Gastroesophageal sphincter (tissue), 4 donors: ENCODE measurements at regions not wholly inside any gene's neighbourhood (a gene's known extent, or its start where the extent isn't known, plus 50 kb on each side); places are given as distances from the start of the nearest gene placed in this dataset.

ENCODE experiments used
- ATAC-seq: fragments of 150-250 bp; one replicate; pipeline ENCODE4 v1.9.1; 2016; ENCODE audit warnings: mild to moderate bottlenecking, moderate library complexity
- H3K27ac ChIP-seq, 4 donors: fragments of 200-600 bp; sonication (generic) in 3 of 4; 1 replicate in 3 of 4; 2 replicates in 1 of 4; pipeline ENCODE4 v1.5.1; 2016 to 2019
- H3K27me3 ChIP-seq: fragments of 200-600 bp; sonication (generic); one replicate; pipeline ENCODE4 v1.5.1; 2019
- H3K36me3 ChIP-seq, 2 donors: fragments of 200-600 bp; sonication (generic); one replicate each; pipeline ENCODE4 v1.5.1; 2019; ENCODE audit warnings: control low read depth in 1 of 2
- H3K4me1 ChIP-seq, 3 donors: fragments of 200-600 bp; sonication (generic); 1 replicate in 2 of 3; 2 replicates in 1 of 3; pipeline ENCODE4 v1.5.1; 2016 to 2019; ENCODE audit warnings: control low read depth in 2 of 3
- H3K4me3 ChIP-seq, 2 donors: fragments of 200-600 bp; sonication (generic); one replicate each; pipeline ENCODE4 v1.5.1; 2019; ENCODE audit warnings: mild to moderate bottlenecking in 1 of 2, moderate library complexity in 1 of 2
- H3K9me3 ChIP-seq, 3 donors: fragments of 200-600 bp; sonication (generic); one replicate each; pipeline ENCODE4 v1.5.1; 2017 to 2019; ENCODE audit warnings: control low read depth in 2 of 3
- EP300 ChIP-seq: sonication (generic); formaldehyde crosslinking; IDR thresholded peaks from one replicate; pipeline ENCODE4 v1.6.1; 2017; ENCODE audit warnings: antibody characterized with exemption, mild to moderate bottlenecking
- POLR2A ChIP-seq, 2 donors: fragments of 450-650 bp; IDR thresholded peaks; one replicate each; pipeline ENCODE4 v1.6.1; 2017; ENCODE audit warnings: antibody characterized with exemption in 2 of 2, mild to moderate bottlenecking in 2 of 2, moderate library complexity in 1 of 2
- POLR2AphosphoS5 ChIP-seq: sonication (generic); formaldehyde crosslinking; IDR thresholded peaks from one replicate; pipeline ENCODE4 v1.6.1; 2017; ENCODE audit warnings: antibody characterized with exemption
- WGBS, 2 donors: methylation state at CpG; one replicate each; pipeline ENCODE4 v1.1.5; 2018; ENCODE audit warnings: low coverage in 1 of 2; 5-methylcytosine and 5-hydroxymethylcytosine counted together
- TF ChIP-seq, protein P1 (sequence below), 4 experiments: fragments of 200-600 bp in 2 of 4; fragments of 450-650 bp in 2 of 4; sonication (generic) in 1 of 4; IDR thresholded peaks; one replicate each; pipeline ENCODE4 v1.5.1; 2017 to 2019; ENCODE audit warnings: antibody characterized with exemption in 4 of 4, mild to moderate bottlenecking in 2 of 4, moderate library complexity in 2 of 4

DNA sequence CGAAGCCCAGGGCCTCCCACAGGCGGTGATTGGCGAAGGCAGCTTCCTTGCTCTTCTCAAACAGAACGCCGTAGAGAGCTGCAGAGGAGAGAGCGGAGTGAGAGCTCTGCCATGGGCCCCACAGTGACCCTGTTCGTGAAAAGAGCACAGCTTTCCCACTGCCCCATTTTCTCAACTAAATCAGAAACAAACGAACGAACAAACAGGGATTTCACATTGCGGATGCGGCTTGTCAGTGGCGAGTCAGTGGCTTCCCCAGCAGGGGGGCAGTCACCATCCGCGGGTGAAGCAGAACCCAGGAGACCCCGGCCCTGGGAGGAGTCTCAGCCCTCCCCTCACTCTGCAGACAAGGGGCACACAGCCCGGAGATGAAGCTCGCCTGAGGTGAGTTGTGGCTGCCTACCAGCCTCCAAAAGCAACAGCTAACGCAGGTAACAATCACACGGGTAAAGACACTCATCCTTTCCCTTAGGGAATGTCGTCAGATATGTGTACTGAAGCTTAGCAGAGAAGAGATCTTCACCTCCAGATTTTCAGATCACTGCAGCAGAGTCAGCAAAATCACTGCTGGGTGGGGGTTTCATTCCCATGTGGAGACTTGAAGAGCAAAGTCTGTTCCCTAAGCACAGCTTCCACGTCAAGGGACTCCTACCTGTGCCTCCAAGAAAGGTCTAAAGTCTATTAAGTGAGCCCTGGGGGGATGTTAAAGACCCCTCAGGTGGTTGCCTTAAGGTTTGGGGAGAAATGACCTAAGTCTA is 51.2 kb upstream of the GPR31 start:
- no peak overlapping the region for H3K4me3 ChIP-seq
- no peak overlapping the region for H3K27ac ChIP-seq
- TF ChIP-seq POLR2A (IDR thresholded peaks at IDR 0.05): no peak
- H3K9me3 ChIP-seq: no peaks in the 10 kb centered on the region
- WGBS, 2 donors: 90 to 92% methylated on average over 3 to 5 of the region's 21 CpGs
- no peaks in the 10 kb centered on the region for H3K36me3 ChIP-seq
- H3K4me1 ChIP-seq: no peaks in the 10 kb centered on the region
- peaks cover 13% of the 10 kb centered on the region for H3K27me3 ChIP-seq
- ATAC-seq: no peak

GRCh38 chr6:167209577-167209975 is 51.8 kb upstream of the GPR31 start:
- 80 to 100% methylated on average over 1 to 5 of the region's 9 CpGs for WGBS, 2 donors
- H3K27me3 ChIP-seq: peaks cover 13% of the 10 kb centered on the region
- no peak overlapping the region for H3K27ac ChIP-seq
- TF ChIP-seq EP300 (no peak), POLR2A (IDR thresholded peaks at IDR 0.05) (no peak), POLR2AphosphoS5 (no peak)
- TF ChIP-seq, protein P1, sequence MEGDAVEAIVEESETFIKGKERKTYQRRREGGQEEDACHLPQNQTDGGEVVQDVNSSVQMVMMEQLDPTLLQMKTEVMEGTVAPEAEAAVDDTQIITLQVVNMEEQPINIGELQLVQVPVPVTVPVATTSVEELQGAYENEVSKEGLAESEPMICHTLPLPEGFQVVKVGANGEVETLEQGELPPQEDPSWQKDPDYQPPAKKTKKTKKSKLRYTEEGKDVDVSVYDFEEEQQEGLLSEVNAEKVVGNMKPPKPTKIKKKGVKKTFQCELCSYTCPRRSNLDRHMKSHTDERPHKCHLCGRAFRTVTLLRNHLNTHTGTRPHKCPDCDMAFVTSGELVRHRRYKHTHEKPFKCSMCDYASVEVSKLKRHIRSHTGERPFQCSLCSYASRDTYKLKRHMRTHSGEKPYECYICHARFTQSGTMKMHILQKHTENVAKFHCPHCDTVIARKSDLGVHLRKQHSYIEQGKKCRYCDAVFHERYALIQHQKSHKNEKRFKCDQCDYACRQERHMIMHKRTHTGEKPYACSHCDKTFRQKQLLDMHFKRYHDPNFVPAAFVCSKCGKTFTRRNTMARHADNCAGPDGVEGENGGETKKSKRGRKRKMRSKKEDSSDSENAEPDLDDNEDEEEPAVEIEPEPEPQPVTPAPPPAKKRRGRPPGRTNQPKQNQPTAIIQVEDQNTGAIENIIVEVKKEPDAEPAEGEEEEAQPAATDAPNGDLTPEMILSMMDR (IDR thresholded peaks at IDR 0.05): no peak
- H3K9me3 ChIP-seq: no peaks in the 10 kb centered on the region
- no peak for ATAC-seq
- H3K4me3 ChIP-seq: no peak overlapping the region
- H3K36me3 ChIP-seq: no peaks in the 10 kb centered on the region
- H3K4me1 ChIP-seq: no peaks in the 10 kb centered on the region

DNA sequence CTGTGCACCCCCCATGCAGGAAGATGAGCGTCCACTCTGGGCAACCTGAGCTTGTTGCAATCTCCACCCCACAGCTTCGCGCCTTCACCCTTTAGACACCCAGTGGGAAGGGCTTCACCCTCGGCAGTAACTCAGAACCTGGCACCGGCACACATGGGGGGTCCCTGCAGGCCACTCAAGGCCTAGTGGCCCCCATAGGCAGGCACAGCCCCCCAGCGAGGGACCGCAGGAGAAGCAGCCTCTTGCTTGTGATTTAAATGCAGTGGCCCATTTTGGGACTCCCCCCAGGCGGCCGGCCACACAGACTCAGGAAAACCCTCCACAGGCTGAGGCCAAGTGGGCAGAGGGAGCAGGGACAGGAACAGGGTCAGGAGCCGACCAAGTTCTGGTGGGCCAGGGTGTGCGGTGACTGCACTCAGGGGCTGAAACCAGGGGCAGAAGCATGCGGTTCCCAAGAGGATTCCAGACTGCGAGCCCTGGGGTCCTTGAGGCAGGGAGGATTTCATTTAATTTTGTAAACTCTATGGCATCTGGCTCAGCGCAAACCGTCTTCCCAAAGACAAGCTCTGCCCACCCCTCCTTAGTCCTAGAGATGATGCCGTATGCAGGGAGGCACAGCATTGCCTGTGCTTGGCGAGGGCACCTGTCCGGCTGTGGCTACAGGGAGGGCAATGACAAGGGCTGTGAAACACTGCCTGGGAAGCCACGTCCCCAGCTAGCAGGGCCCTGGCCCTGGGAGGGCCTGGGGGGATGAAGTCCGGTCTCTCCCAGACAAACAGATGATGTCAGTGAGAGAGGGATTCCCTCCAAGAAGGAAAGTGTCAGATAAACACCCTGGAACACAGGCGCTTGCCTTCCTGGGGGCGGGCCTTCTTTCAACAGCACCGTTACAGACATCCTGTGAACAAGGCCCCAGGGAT is 52.9 kb upstream of the GPR31 start:
- Histone ChIP-seq H3K36me3 (no peaks in the 10 kb centered on the region), H3K4me3 (no peak overlapping the region), H3K9me3 (no peaks in the 10 kb centered on the region), H3K4me1 (no peaks in the 10 kb centered on the region), H3K27ac (no peak overlapping the region), H3K27me3 (peaks cover 13% of the 10 kb centered on the region)
- no peak for ATAC-seq
- WGBS, 2 donors: 0 to 35% methylated on average over 1 to 4 of the region's 23 CpGs
- TF ChIP-seq POLR2A (IDR thresholded peaks at IDR 0.05) (no peak), POLR2AphosphoS5 (no peak)
- TF ChIP-seq, protein P1 (IDR thresholded peaks at IDR 0.05): no peak

DNA sequence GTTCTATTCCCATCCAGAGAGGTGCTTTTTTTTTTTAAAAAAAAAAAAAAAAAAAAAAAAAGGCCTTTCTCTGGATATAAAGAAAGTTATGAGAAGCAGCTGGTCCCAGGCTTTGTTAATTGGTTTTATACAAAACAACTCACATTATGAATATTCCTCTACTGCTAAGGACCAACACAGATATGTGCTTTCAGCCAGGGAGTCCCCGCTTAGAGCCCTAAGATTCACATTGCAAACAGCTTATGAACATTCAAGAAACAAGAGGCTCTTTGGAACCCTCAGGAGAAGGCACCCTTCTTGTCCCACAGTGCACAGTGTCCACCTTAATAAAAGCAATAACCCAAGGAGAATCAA is 53.5 kb upstream of the GPR31 start:
- WGBS, 2 donors: 83% methylated on average over 1 of the region's 1 CpG; no CpG with 5 or more reads in 1 of the 2 donors
- ATAC-seq: no peak
- Histone ChIP-seq H3K9me3 (no peaks in the 10 kb centered on the region), H3K36me3 (no peaks in the 10 kb centered on the region), H3K4me3 (no peak overlapping the region), H3K27ac (no peak overlapping the region), H3K27me3 (peaks cover 13% of the 10 kb centered on the region), H3K4me1 (no peaks in the 10 kb centered on the region)
- TF ChIP-seq EP300: no peak
- TF ChIP-seq, protein P1 (IDR thresholded peaks at IDR 0.05): no peak
- no peak for TF ChIP-seq POLR2A (IDR thresholded peaks at IDR 0.05)
- TF ChIP-seq POLR2AphosphoS5: no peak

GRCh38 chr6:167211881-167212712 is 54.3 kb upstream of the GPR31 start:
- no peak for ATAC-seq
- TF ChIP-seq POLR2AphosphoS5 (no peak), POLR2A (IDR thresholded peaks at IDR 0.05) (no peak), EP300 (no peak)
- TF ChIP-seq, protein P1 (IDR thresholded peaks at IDR 0.05): no peak
- H3K27ac ChIP-seq: no peak overlapping the region
- H3K9me3 ChIP-seq: no peaks in the 10 kb centered on the region
- H3K4me1 ChIP-seq: no peaks in the 10 kb centered on the region
- WGBS, 2 donors: 50 to 71% methylated on average over 4 to 5 of the region's 7 CpGs
- peaks cover 13% of the 10 kb centered on the region for H3K27me3 ChIP-seq
- no peaks in the 10 kb centered on the region for H3K36me3 ChIP-seq
- H3K4me3 ChIP-seq: no peak overlapping the region
